ENCODE measurements at regions not wholly inside any gene's neighbourhood (a gene's known extent, or its start where the extent isn't known, plus 50 kb on each side); places are given as distances from the start of the nearest gene placed in this dataset.

- TF ChIP-seq CTCF (IDR thresholded peaks at IDR 0.05) (no peak), POLR2A (IDR thresholded peaks at IDR 0.05) (no peak)
Measured at GRCh38 chr1:82181846-82182245, 381.1 kb downstream of the ADGRL2 start.

All from right lobe of liver (tissue), 4 donors.